Endothelial cell of umbilical vein (primary cell): ENCODE measurements at regions not wholly inside any gene's neighbourhood (a gene's known extent, or its start where the extent isn't known, plus 50 kb on each side); places are given as distances from the start of the nearest gene placed in this dataset.

Source experiments
- BruUV-seq: library from RNA; stranded (reverse); fragments of 400-500 nt; replicated peaks from 2 replicates; lab custom pipeline; 2021; lab: Mats Ljungman, UMichigan
- CTCF ChIA-PET: fragments of 300-600, 350-600 bp; sonication (Branson Sonifier 250); formaldehyde crosslinking; loops from one replicate; lab custom pipeline; 2021; ENCODE audit warnings: antibody characterized with exemption, inconsistent platforms; lab: Charles Lee
- POLR2A ChIA-PET: fragments of 300-600, 350-600 bp; sonication (Branson Sonifier 250); formaldehyde crosslinking; loops from one replicate; lab custom pipeline; 2021; ENCODE audit warnings: antibody characterized with exemption, inconsistent platforms; lab: Charles Lee
- DNase-seq: peaks from one replicate; pipeline ENCODE4 v3.0.0-alpha.2; 2011; ENCODE audit warnings: low read depth, low spot score
- FAIRE-seq: peaks from 2 replicates; lab custom pipeline; 2011; peaks lifted over from hg19 to GRCh38; lab: Jason Lieb, UNC
- H2AFZ ChIP-seq: 2 replicates; pipeline ENCODE4 v1.6.0; 2012; ENCODE audit warnings: low read depth, low read length, control low read depth, inconsistent platforms
- H3K27ac ChIP-seq: 2 replicates; pipeline ENCODE4 v1.5.1; 2011; ENCODE audit warnings: low read depth, mild to moderate bottlenecking, control low read depth, low read length, moderate library complexity; ENCODE audit not compliant: insufficient read depth
- H3K27me3 ChIP-seq, 2 experiments: 2 replicates each; pipeline versions ENCODE4 v1.6.0 to v1.6.1; 2011; ENCODE audit warnings: low read length in 2 of 2, mixed read lengths in 1 of 2; ENCODE audit not compliant: control insufficient read depth in 2 of 2, insufficient read depth in 2 of 2
- H3K36me3 ChIP-seq, 2 experiments: 2 replicates in 1 of 2; 3 replicates in 1 of 2; pipeline ENCODE4 v1.5.1; 2011; ENCODE audit warnings: low read length in 2 of 2, mild to moderate bottlenecking in 1 of 2, moderate library complexity in 1 of 2; ENCODE audit not compliant: control insufficient read depth in 2 of 2, insufficient read depth in 2 of 2; ENCODE audit errors: extremely low read depth in 1 of 2
- H3K4me1 ChIP-seq: 3 replicates; pipeline ENCODE4 v1.5.1; 2011; ENCODE audit warnings: mild to moderate bottlenecking, low read length; ENCODE audit not compliant: control insufficient read depth, insufficient read depth; ENCODE audit errors: extremely low read depth
- H3K4me2 ChIP-seq: 2 replicates; pipeline ENCODE4 v1.6.1; 2011; ENCODE audit warnings: low read length, control low read depth, mixed read lengths; ENCODE audit not compliant: insufficient read depth
- H3K4me3 ChIP-seq, 3 experiments: fragments of 200-600 bp in 1 of 3; sonication (generic), shearing (Covaris generic) in 1 of 3; replicated peaks in 1 of 3; 2 replicates each; pipeline ENCODE4 v1.5.1; 2011 to 2016; ENCODE audit warnings: control low read depth in 3 of 3, low read length in 3 of 3, mild to moderate bottlenecking in 2 of 3, inconsistent platforms in 1 of 3, low read depth in 1 of 3, moderate library complexity in 1 of 3; ENCODE audit not compliant: insufficient read depth in 1 of 3
- H3K79me2 ChIP-seq: 2 replicates; pipeline ENCODE4 v1.6.0; 2012; ENCODE audit warnings: low read length, inconsistent platforms; ENCODE audit not compliant: control insufficient read depth, insufficient read depth
- H3K9ac ChIP-seq: replicated peaks from 2 replicates; pipeline ENCODE3; 2011; ENCODE audit warnings: low read length, control low read depth; ENCODE audit not compliant: insufficient read depth; ENCODE audit errors: extremely low read depth
- H3K9me1 ChIP-seq: replicated peaks from 3 replicates; pipeline ENCODE4 v1.6.0; 2011; ENCODE audit warnings: mild to moderate bottlenecking, low read length; ENCODE audit not compliant: control insufficient read depth, insufficient read depth; ENCODE audit errors: extremely low read depth
- H3K9me3 ChIP-seq: replicated peaks from 2 replicates; pipeline ENCODE4 v1.5.1; 2012; ENCODE audit warnings: low read length, inconsistent platforms; ENCODE audit not compliant: control insufficient read depth, insufficient read depth
- H4K20me1 ChIP-seq: replicated peaks from 2 replicates; pipeline ENCODE3; 2011; ENCODE audit warnings: mild to moderate bottlenecking, low read length; ENCODE audit not compliant: control insufficient read depth, insufficient read depth; ENCODE audit errors: extremely low read depth
- CTCF ChIP-seq, 2 donors: IDR thresholded peaks; 1 replicate in 1 of 2; 2 replicates in 1 of 2; pipeline ENCODE4 v1.5.1; 2011; ENCODE audit warnings: low read length in 2 of 2, mild to moderate bottlenecking in 2 of 2, moderate library complexity in 2 of 2, control low read depth in 1 of 2, inconsistent platforms in 1 of 2, low read depth in 1 of 2; ENCODE audit not compliant: insufficient read depth in 1 of 2; ENCODE audit errors: extremely low read depth in 1 of 2
- EZH2 ChIP-seq: IDR thresholded peaks from 2 replicates; pipeline ENCODE4 v1.6.1; 2012; ENCODE audit warnings: borderline replicate concordance, low read depth, mild to moderate bottlenecking, moderate library complexity, low read length, inconsistent platforms; ENCODE audit not compliant: severe bottlenecking
- FOS ChIP-seq: IDR thresholded peaks from 2 replicates; pipeline ENCODE4 v1.6.1; 2011; ENCODE audit warnings: mild to moderate bottlenecking, low read length, moderate library complexity, borderline replicate concordance; ENCODE audit not compliant: insufficient read depth
- GATA2 ChIP-seq: IDR thresholded peaks from 2 replicates; pipeline ENCODE4 v1.7.0; 2011; ENCODE audit warnings: low read depth, mild to moderate bottlenecking, moderate library complexity, mixed read lengths, low read length; ENCODE audit not compliant: insufficient read length, insufficient read depth
- JUN ChIP-seq: IDR thresholded peaks from 2 replicates; pipeline ENCODE4 v1.6.1; 2011; ENCODE audit warnings: borderline replicate concordance, low read depth; ENCODE audit not compliant: insufficient read length, insufficient read depth
- MAX ChIP-seq: IDR thresholded peaks from 2 replicates; pipeline ENCODE4 v1.6.1; 2011; ENCODE audit not compliant: insufficient read depth, insufficient read length
- MYC ChIP-seq: IDR thresholded peaks from one replicate; pipeline ENCODE4 v1.6.1; 2011; ENCODE audit warnings: mild to moderate bottlenecking, low read depth, low read length
- POLR2A ChIP-seq: IDR thresholded peaks from 2 replicates; pipeline ENCODE4 v1.6.1; 2012; ENCODE audit warnings: low read depth, mild to moderate bottlenecking, control low read depth, low read length
- POLR2AphosphoS5 ChIP-seq: IDR thresholded peaks from 2 replicates; pipeline ENCODE4 v1.6.1; 2012; ENCODE audit warnings: low read depth, mild to moderate bottlenecking, control low read depth, low read length, moderate library complexity; ENCODE audit not compliant: insufficient read depth
- dilution Hi-C: fragments of 300-500 bp; cut with MboI; formaldehyde crosslinking; loops from one replicate; pipeline ENCODE4 v1.15.0; 2019; ENCODE audit warnings: low sequenced_read_pairs; ENCODE audit not compliant: extremely low pct_ligation_motif_present
- intact Hi-C: fragments of 100-400 bp; cut with micrococcal nuclease; formaldehyde crosslinking; loops from one replicate; pipeline ENCODE4 v1.10.0; 2022

DNA sequence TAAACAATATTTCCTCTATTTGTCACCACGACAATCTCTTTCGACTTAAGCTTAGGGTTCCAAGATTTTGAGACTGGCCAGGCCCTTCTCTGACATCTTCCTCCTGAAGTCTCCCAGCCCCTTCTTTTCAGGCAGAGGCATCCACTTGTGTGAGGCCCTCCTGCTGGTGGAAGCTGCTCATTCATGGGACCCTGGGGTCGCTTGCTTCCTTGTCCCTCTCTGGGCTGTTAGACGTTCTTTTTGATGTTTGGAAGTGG lies 188.2 kb upstream of the APCDD1 start:
- no peaks in the 10 kb centered on the region for H3K9me1 ChIP-seq
- no peak for FAIRE-seq
- H3K9me3 ChIP-seq = no peaks in the 10 kb centered on the region
- no peaks in the 10 kb centered on the region for H4K20me1 ChIP-seq
- no TSS peak for BruUV-seq
- no peak overlapping the region for H3K4me3 ChIP-seq
- no peak overlapping the region for H3K27ac ChIP-seq
- H3K79me2 ChIP-seq = no peaks in the 10 kb centered on the region
- no peaks in the 10 kb centered on the region for H3K36me3 ChIP-seq
- intact Hi-C loops (no loop called here), dilution Hi-C loops (no loop called here)
- H3K4me1 ChIP-seq = peaks cover 27% of the 10 kb centered on the region
- no peak overlapping the region for H3K4me2 ChIP-seq
- DNase-seq = no peak
- ChIA-PET POLR2A (no interaction called here), CTCF (no interaction called here)
- TF ChIP-seq MYC = no peak
- TF ChIP-seq POLR2AphosphoS5 = no peak
- no peak for TF ChIP-seq POLR2A
- no peak for TF ChIP-seq CTCF (IDR thresholded peaks at IDR 0.05; ENCODE audit: extremely low read depth in 1 of 2, insufficient read depth in 1 of 2, low read depth in 1 of 2, low read length in 2 of 2)
- H2AFZ ChIP-seq = no peak overlapping the region
- H3K9ac ChIP-seq = no peak overlapping the region
- peaks cover 0 to under 1% of the 10 kb centered on the region in 2 experiments for H3K27me3 ChIP-seq

DNA sequence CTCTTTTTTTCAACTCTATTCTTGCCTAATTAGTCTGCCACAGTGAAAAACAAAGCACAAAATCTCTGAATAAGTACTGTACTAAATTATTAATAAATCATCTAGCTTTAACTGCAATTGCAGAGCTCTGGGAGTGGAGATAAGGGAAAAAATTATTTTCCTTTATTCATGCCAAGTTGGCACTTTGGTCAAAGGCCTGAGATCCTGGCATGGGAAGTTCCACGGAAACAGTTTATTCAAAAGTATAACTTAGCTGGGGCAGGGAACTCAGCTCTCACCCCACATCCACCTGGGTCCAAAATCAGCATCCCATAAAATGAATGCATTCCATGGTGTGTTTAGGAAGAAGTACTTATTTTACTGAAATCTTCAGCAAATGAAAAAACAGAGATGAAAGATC lies 185.2 kb upstream of the APCDD1 start:
- DNase-seq (peak; percentile 90), FAIRE-seq (peak; percentile 33)
- H3K27ac ChIP-seq = peak overlapping the region; percentile 94
- H3K36me3 ChIP-seq = no peaks in the 10 kb centered on the region
- H3K4me2 ChIP-seq = peak overlapping the region; percentile 13
- TF ChIP-seq MYC = no peak
- TF ChIP-seq POLR2AphosphoS5 = no peak
- no peak for TF ChIP-seq FOS
- TF ChIP-seq POLR2A = no peak
- no peak for TF ChIP-seq CTCF (IDR thresholded peaks at IDR 0.05; ENCODE audit: extremely low read depth in 1 of 2, insufficient read depth in 1 of 2, low read depth in 1 of 2, low read length in 2 of 2)
- TF ChIP-seq GATA2 = no peak
- TF ChIP-seq EZH2 = no peak
- TF ChIP-seq MAX = no peak
- no peak for TF ChIP-seq JUN
- ChIA-PET CTCF (interaction anchor here (1.1 to 3.0 kb wide), 12 partner anchors 14 to 297 kb away, joined by 3 to 14 read pairs (median 6); no protein-coding TSS in a partner anchor), POLR2A (interaction anchor here (1.1 to 2.6 kb wide), 3 partner anchors 21 to 100 kb away, joined by 3 to 7 read pairs (median 5); no protein-coding TSS in a partner anchor)
- dilution Hi-C loops = no loop called here
- H3K9ac ChIP-seq = peak overlapping the region; percentile 56
- H3K4me3 ChIP-seq = no peak overlapping the region
- H3K79me2 ChIP-seq = no peaks in the 10 kb centered on the region
- H3K9me3 ChIP-seq = no peaks in the 10 kb centered on the region
- H2AFZ ChIP-seq = no peak overlapping the region
- H3K27me3 ChIP-seq = no peaks in the 10 kb centered on the region
- H4K20me1 ChIP-seq = no peaks in the 10 kb centered on the region
- peaks cover 27% of the 10 kb centered on the region for H3K4me1 ChIP-seq
- H3K9me1 ChIP-seq = no peaks in the 10 kb centered on the region
- BruUV-seq = no TSS peak
- intact Hi-C loops = no loop called here
